ENCODE measurements at regions not wholly inside any gene's neighbourhood (a gene's known extent, or its start where the extent isn't known, plus 50 kb on each side); places are given as distances from the start of the nearest gene placed in this dataset.
"Not testable (repeated sequence)": the region's sequence is repeated elsewhere in the genome, so short reads cannot be mapped to it uniquely, and the experiment has no call there.

GRCh38 chr21:6068098-6068831 is 4453.1 kb upstream of the TPTE start:
- no CpG with 5 or more reads among the region's 31 CpGs for WGBS, 2 donors
- intact Hi-C loops (cut with DNase I) = not testable (repeated sequence)

GRCh38 chr21:6070213-6070612 is 4451.2 kb upstream of the TPTE start:
- H3K9me3 ChIP-seq; DNase-seq; H3K4me1 ChIP-seq; H3K4me3 ChIP-seq; ATAC-seq; H3K27me3 ChIP-seq; intact Hi-C loops (cut with DNase I); H3K27ac ChIP-seq; H3K36me3 ChIP-seq; FAIRE-seq: not testable (repeated sequence)
- WGBS, 2 donors = 86 to 88% methylated on average over 1 of the region's 2 CpGs

More at GRCh38 chr21:6068098-6068831, 4453.1 kb upstream of the TPTE start:
- not testable (repeated sequence) for H3K4me3 ChIP-seq, H3K36me3 ChIP-seq, DNase-seq, ATAC-seq, FAIRE-seq, H3K9me3 ChIP-seq, H3K27me3 ChIP-seq, H3K4me1 ChIP-seq, H3K27ac ChIP-seq

GRCh38 chr21:6072691-6073090 is 4448.7 kb upstream of the TPTE start:
- no CpG with 5 or more reads among the region's 5 CpGs for WGBS, 2 donors
- H3K9me3 ChIP-seq; H3K27ac ChIP-seq; H3K4me1 ChIP-seq; H3K36me3 ChIP-seq; FAIRE-seq; H3K4me3 ChIP-seq; ATAC-seq; DNase-seq; H3K27me3 ChIP-seq; intact Hi-C loops (cut with DNase I): not testable (repeated sequence)

GRCh38 chr21:6073993-6074705 is 4447.2 kb upstream of the TPTE start:
- intact Hi-C loops (cut with DNase I); H3K27ac ChIP-seq; FAIRE-seq; H3K27me3 ChIP-seq; H3K4me3 ChIP-seq; H3K36me3 ChIP-seq; H3K9me3 ChIP-seq; H3K4me1 ChIP-seq; DNase-seq: not testable (repeated sequence)
- ATAC-seq = peak; percentile 78 to 87 (median 83)
- WGBS, 2 donors = no CpG with 5 or more reads among the region's 19 CpGs

DNA sequence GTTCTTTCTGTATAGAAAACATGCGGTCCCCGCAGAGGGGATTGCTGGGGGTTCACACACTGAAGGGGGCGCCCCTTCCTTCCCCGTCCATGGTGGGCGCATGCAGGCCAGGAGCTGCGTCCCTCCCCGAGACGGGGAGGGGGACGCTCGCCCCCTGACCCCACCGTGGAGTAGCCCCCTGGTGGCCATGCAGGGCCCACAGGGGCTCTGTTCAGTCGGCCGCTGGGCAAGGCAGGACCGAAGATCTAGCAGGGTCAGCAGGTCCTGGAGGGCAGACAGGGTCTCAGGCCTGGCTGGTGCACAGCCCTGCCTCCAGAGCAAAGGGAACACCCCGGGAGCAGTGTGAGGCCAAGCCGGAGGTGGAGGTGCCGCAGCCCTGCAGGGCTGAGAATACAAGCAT is 4446.4 kb upstream of the TPTE start:
- H3K9me3 ChIP-seq; FAIRE-seq; DNase-seq; H3K4me1 ChIP-seq; H3K27ac ChIP-seq; intact Hi-C loops (cut with DNase I); H3K27me3 ChIP-seq; H3K4me3 ChIP-seq; H3K36me3 ChIP-seq; ATAC-seq: not testable (repeated sequence)
- WGBS, 2 donors = no CpG with 5 or more reads among the region's 17 CpGs

GRCh38 chr21:6075627-6076208 is 4445.7 kb upstream of the TPTE start:
- H3K27me3 ChIP-seq; H3K36me3 ChIP-seq; FAIRE-seq; DNase-seq; H3K27ac ChIP-seq; H3K4me1 ChIP-seq; intact Hi-C loops (cut with DNase I); H3K4me3 ChIP-seq; H3K9me3 ChIP-seq: not testable (repeated sequence)
- WGBS, 2 donors = no CpG with 5 or more reads among the region's 24 CpGs
- peak in 3 of 4 donors; percentile 26 to 64 (median 57) for ATAC-seq

GRCh38 chr21:6077358-6077757 is 4444.0 kb upstream of the TPTE start:
- H3K27ac ChIP-seq; ATAC-seq; H3K36me3 ChIP-seq; H3K4me3 ChIP-seq; DNase-seq; H3K9me3 ChIP-seq; intact Hi-C loops (cut with DNase I); H3K27me3 ChIP-seq; H3K4me1 ChIP-seq; FAIRE-seq: not testable (repeated sequence)
- no CpG with 5 or more reads among the region's 12 CpGs for WGBS, 2 donors

DNA sequence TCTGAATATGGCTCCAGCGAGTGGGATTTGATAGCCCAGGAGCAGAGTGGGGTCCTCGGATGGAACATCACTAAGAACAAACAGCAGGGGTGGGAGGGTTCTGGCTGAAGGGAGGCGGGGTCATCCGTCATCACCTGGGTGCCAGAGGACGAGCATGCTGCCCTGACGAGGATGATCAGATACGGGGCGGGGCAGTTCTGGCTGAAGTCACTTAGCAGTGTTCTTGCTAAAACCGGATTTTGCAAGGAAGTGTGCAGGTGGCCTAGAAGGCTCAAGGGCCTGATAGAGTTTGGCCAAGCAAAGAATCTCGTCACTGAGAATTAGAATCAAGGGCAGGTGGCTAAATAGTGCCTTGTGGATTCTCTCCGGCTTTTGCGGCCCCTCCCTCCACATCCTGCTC is 4442.5 kb upstream of the TPTE start:
- peak in 1 of 6 donors; percentile 3 for DNase-seq
- H3K4me1 ChIP-seq; H3K27ac ChIP-seq; H3K9me3 ChIP-seq; H3K4me3 ChIP-seq; FAIRE-seq; intact Hi-C loops (cut with DNase I); H3K27me3 ChIP-seq; ATAC-seq; H3K36me3 ChIP-seq: not testable (repeated sequence)
- 86% methylated on average over 6 of the region's 12 CpGs; no CpG with 5 or more reads in 1 of the 2 donors for WGBS, 2 donors

DNA sequence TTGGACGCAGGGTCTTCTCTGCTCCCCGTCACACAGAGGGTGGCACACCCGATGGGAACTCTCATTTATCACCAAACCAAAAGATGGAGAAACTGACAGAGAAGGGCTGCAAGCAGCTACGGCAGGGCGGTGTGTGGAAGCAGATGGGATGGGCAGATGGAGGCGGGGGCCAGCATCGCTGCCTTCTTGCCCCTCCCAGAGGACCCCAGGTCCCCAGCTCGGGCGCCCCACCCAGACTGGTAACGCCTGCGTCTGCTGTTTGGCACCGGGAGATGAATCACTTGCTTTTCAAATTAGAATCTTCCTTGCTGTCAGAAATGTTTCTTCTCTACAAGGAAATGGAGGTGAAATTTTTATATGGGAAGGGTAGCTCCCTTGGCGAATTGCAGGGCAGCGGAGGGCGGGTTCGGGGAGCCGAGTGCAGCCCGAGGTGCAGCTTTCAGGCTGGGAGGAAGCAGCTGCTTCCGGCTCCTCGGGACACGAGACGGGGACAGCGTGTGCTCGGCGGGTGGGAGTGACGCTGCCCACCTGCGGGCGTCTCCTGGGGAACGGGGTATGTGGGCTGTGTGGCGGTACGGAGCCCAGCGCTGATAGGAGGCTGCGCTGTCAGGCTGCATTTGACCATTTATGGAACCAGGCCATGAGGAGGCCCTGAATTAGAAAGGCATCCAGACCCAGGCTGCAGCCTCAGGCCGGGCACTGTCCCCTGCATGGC is 4440.3 kb upstream of the TPTE start:
- H3K9me3 ChIP-seq; H3K4me1 ChIP-seq; intact Hi-C loops (cut with DNase I); H3K27me3 ChIP-seq; FAIRE-seq; H3K4me3 ChIP-seq; H3K27ac ChIP-seq; DNase-seq; H3K36me3 ChIP-seq: not testable (repeated sequence)
- WGBS, 2 donors = no CpG with 5 or more reads among the region's 34 CpGs
- ATAC-seq = peak in 3 of 4 donors; percentile 18 to 40 (median 21)

- H3K27ac ChIP-seq; FAIRE-seq; H3K4me3 ChIP-seq; H3K4me1 ChIP-seq; intact Hi-C loops (cut with DNase I); DNase-seq; H3K36me3 ChIP-seq; ATAC-seq; H3K9me3 ChIP-seq; H3K27me3 ChIP-seq: not testable (repeated sequence)
- WGBS, 2 donors = no CpG with 5 or more reads among the region's 12 CpGs
Observed at GRCh38 chr21:6082166-6082565, 4439.2 kb upstream of the TPTE start.

- ATAC-seq; H3K9me3 ChIP-seq; H3K27ac ChIP-seq; H3K36me3 ChIP-seq; H3K4me3 ChIP-seq; DNase-seq; intact Hi-C loops (cut with DNase I); H3K4me1 ChIP-seq; H3K27me3 ChIP-seq; FAIRE-seq: not testable (repeated sequence)
- WGBS, 2 donors = no CpG with 5 or more reads among the region's 10 CpGs
Observed at GRCh38 chr21:6083574-6084120, 4437.7 kb upstream of the TPTE start.

Measured in pancreas (tissue), 10 donors.